NOMO-1 treated with dmso at 0.1 percent for 144 hours (cell line): ENCODE measurements at regions not wholly inside any gene's neighbourhood (a gene's known extent, or its start where the extent isn't known, plus 50 kb on each side); places are given as distances from the start of the nearest gene placed in this dataset.
"Not testable (repeated sequence)": the region's sequence is repeated elsewhere in the genome, so short reads cannot be mapped to it uniquely, and the experiment has no call there.

Source experiments
- DNase-seq: peaks from one replicate; lab custom pipeline; 2025; ENCODE audit not compliant: unreplicated experiment; lab: John Stamatoyannopoulos, UW

- DNase-seq, result no peak
Measured at GRCh38 chr16:63461248-63461841, 1425.1 kb upstream of the CDH8 start.

GRCh38 chr16:63458846-63459245 is 1422.6 kb upstream of the CDH8 start:
- DNase-seq, result no peak

- DNase-seq, result no peak
Measured at GRCh38 chr16:63457869-63458268, 1421.6 kb upstream of the CDH8 start.

- DNase-seq, result no peak
Measured at GRCh38 chr16:63453261-63453660, 1417.0 kb upstream of the CDH8 start.

GRCh38 chr16:63447121-63447520 is 1410.9 kb upstream of the CDH8 start:
- DNase-seq, result no peak

GRCh38 chr16:63442246-63442645 is 1406.0 kb upstream of the CDH8 start:
- no peak for DNase-seq

GRCh38 chr16:63426275-63426870 is 1390.1 kb upstream of the CDH8 start:
- DNase-seq, result no peak

- no peak for DNase-seq
Measured at GRCh38 chr16:63422715-63423114, 1386.5 kb upstream of the CDH8 start.

- DNase-seq, result no peak
Measured at GRCh38 chr16:63416712-63417111, 1380.5 kb upstream of the CDH8 start.

- no peak for DNase-seq
Measured at GRCh38 chr16:63415014-63415413, 1378.8 kb upstream of the CDH8 start.

- no peak for DNase-seq
Measured at GRCh38 chr16:63410594-63410993, 1374.4 kb upstream of the CDH8 start.

GRCh38 chr16:63403792-63404191 is 1367.6 kb upstream of the CDH8 start:
- DNase-seq, result no peak

GRCh38 chr16:63388277-63388676 is 1352.0 kb upstream of the CDH8 start:
- not testable (repeated sequence) for DNase-seq

GRCh38 chr16:63385714-63386432 is 1349.6 kb upstream of the CDH8 start:
- DNase-seq, result no peak

- no peak for DNase-seq
Measured at GRCh38 chr16:63373744-63374143, 1337.5 kb upstream of the CDH8 start.

- no peak for DNase-seq
Measured at GRCh38 chr16:63372815-63373214, 1336.6 kb upstream of the CDH8 start.

- no peak for DNase-seq
Measured at GRCh38 chr16:63372283-63372682, 1336.0 kb upstream of the CDH8 start.

- no peak for DNase-seq
Measured at GRCh38 chr16:63365649-63366304, 1329.5 kb upstream of the CDH8 start.

GRCh38 chr16:63363738-63364137 is 1327.5 kb upstream of the CDH8 start:
- no peak for DNase-seq

GRCh38 chr16:63361032-63361624 is 1324.9 kb upstream of the CDH8 start:
- no peak for DNase-seq

GRCh38 chr16:63349961-63350360 is 1313.7 kb upstream of the CDH8 start:
- no peak for DNase-seq

GRCh38 chr16:63346000-63346399 is 1309.8 kb upstream of the CDH8 start:
- DNase-seq, result no peak
